ENCODE measurements at regions not wholly inside any gene's neighbourhood (a gene's known extent, or its start where the extent isn't known, plus 50 kb on each side); places are given as distances from the start of the nearest gene placed in this dataset.
A peak's percentile ranks its signal among the peaks of the same experiment; 100 is the strongest.

GRCh38 chr22:26893173-26894110, 236.1 kb downstream of the MIAT start:
- DNase-seq (ENCODE audit: low spot score) = peak; percentile 26

GRCh38 chr22:26894362-26894761, 237.0 kb downstream of the MIAT start:
- peak; percentile 17 for DNase-seq (ENCODE audit: low spot score)

- peak; percentile 92 for DNase-seq (ENCODE audit: low spot score)
Measured at GRCh38 chr22:26894766-26895485, 237.5 kb downstream of the MIAT start.

- no peak for DNase-seq (ENCODE audit: low spot score)
Measured at GRCh38 chr22:26897384-26897783, 240.0 kb downstream of the MIAT start.

- DNase-seq (ENCODE audit: low spot score) = no peak
Measured at GRCh38 chr22:26898946-26899605, 241.7 kb downstream of the MIAT start.

GRCh38 chr22:26900787-26901186, 243.4 kb downstream of the MIAT start:
- DNase-seq (ENCODE audit: low spot score) = no peak

GRCh38 chr22:26901198-26901816, 243.9 kb downstream of the MIAT start:
- DNase-seq (ENCODE audit: low spot score) = no peak

GRCh38 chr22:26902401-26903029, 245.1 kb downstream of the MIAT start:
- no peak for DNase-seq (ENCODE audit: low spot score)

GRCh38 chr22:26903030-26903856, 245.9 kb downstream of the MIAT start:
- no peak for DNase-seq (ENCODE audit: low spot score)

- no peak for DNase-seq (ENCODE audit: low spot score)
Measured at GRCh38 chr22:26904483-26904882, 247.1 kb downstream of the MIAT start.

- no peak for DNase-seq (ENCODE audit: low spot score)
Measured at GRCh38 chr22:26905076-26905475, 247.7 kb downstream of the MIAT start.

GRCh38 chr22:26905640-26906039, 248.3 kb downstream of the MIAT start:
- DNase-seq (ENCODE audit: low spot score) = no peak

- DNase-seq (ENCODE audit: low spot score) = no peak
Measured at GRCh38 chr22:26906464-26906863, 249.1 kb downstream of the MIAT start.

GRCh38 chr22:26907366-26907765, 250.0 kb downstream of the MIAT start:
- DNase-seq (ENCODE audit: low spot score) = no peak

GRCh38 chr22:26910845-26911244, 253.5 kb downstream of the MIAT start:
- no peak for DNase-seq (ENCODE audit: low spot score)

- no peak for DNase-seq (ENCODE audit: low spot score)
Measured at GRCh38 chr22:26912655-26913345, 255.4 kb downstream of the MIAT start.

GRCh38 chr22:26914519-26915185, 257.3 kb downstream of the MIAT start:
- no peak for DNase-seq (ENCODE audit: low spot score)

GRCh38 chr22:26916236-26916635, 258.8 kb downstream of the MIAT start:
- no peak for DNase-seq (ENCODE audit: low spot score)

- no peak for DNase-seq (ENCODE audit: low spot score)
Measured at GRCh38 chr22:26918226-26918625, 260.8 kb downstream of the MIAT start.

GRCh38 chr22:26921726-26922125, 264.3 kb downstream of the MIAT start:
- DNase-seq (ENCODE audit: low spot score) = no peak
